Urinary bladder (tissue), 3 donors: ENCODE measurements at regions not wholly inside any gene's neighbourhood (a gene's known extent, or its start where the extent isn't known, plus 50 kb on each side); places are given as distances from the start of the nearest gene placed in this dataset.

Experiments
- DNase-seq: peaks from one replicate; pipeline ENCODE4 v3.0.0-alpha.2; 2015; ENCODE audit errors: extremely low spot score
- H3K27ac ChIP-seq: one replicate; pipeline ENCODE4 v1.5.1; 2013; ENCODE audit warnings: low read depth, mild to moderate bottlenecking, moderate library complexity
- H3K36me3 ChIP-seq: one replicate; pipeline ENCODE4 v1.6.1; 2013; ENCODE audit warnings: mild to moderate bottlenecking, moderate library complexity; ENCODE audit not compliant: insufficient read depth
- H3K4me1 ChIP-seq: one replicate; pipeline ENCODE4 v1.6.1; 2013; ENCODE audit warnings: mild to moderate bottlenecking, moderate library complexity; ENCODE audit not compliant: insufficient read depth
- H3K4me3 ChIP-seq: one replicate; pipeline ENCODE4 v1.5.1; 2013; ENCODE audit warnings: low read depth, low read length
- WGBS: extraction: QIAGEN DNeasy Blood & Tissue Kit; methylation state at CpG from one replicate; pipeline ENCODE4 v1.1.7; 2013; 5-methylcytosine and 5-hydroxymethylcytosine counted together
- donor health status: healthy with polysubstance abuse.
- donor health status: healthy.

DNA sequence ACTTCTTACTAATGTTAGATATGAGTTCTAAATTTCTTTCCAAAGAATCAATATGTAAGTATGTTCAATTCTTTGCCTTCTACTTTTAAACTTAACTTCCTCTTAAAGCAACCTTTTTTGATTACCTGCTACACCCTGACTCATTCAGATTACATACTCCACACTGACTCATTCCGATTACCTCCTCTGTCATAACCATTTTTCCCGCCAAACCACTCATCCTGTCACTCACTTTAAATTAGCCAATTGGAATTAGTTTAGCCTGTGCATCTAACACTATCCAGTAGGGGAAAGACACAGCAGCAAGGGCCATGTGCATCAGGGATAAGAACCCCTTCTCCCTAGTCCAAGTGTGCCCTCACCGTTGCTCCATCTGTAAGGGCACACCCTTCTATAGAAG lies 815.5 kb downstream of the BRINP3 start:
- H3K4me1 ChIP-seq, result no peaks in the 10 kb centered on the region
- no peak overlapping the region for H3K27ac ChIP-seq
- no peak for DNase-seq
- 91% methylated on average over 3 of the region's 3 CpGs for WGBS
- no peak overlapping the region for H3K4me3 ChIP-seq
- H3K36me3 ChIP-seq, result no peaks in the 10 kb centered on the region

DNA sequence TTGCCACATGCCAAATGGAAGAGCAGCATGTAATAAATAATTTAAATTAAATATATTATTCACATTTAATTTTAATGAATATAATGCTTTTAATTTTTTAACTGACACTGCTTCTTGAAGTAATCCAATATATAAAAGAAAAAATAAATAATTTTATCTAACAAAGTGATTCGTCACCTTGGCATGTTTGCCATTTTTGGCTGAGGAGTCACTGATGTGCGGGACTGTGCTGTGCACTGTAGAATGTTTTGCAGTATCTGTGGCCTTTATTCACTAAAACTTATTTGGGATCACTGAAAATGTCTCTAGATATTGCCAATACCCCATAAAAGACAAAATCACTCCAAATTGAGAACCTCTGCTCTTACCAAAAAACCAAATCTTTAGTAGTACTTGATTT lies 807.8 kb downstream of the BRINP3 start:
- no peak for DNase-seq
- Histone ChIP-seq H3K27ac (no peak overlapping the region), H3K36me3 (no peaks in the 10 kb centered on the region), H3K4me1 (no peaks in the 10 kb centered on the region), H3K4me3 (no peak overlapping the region)
- 96% methylated on average over 2 of the region's 2 CpGs for WGBS

DNA sequence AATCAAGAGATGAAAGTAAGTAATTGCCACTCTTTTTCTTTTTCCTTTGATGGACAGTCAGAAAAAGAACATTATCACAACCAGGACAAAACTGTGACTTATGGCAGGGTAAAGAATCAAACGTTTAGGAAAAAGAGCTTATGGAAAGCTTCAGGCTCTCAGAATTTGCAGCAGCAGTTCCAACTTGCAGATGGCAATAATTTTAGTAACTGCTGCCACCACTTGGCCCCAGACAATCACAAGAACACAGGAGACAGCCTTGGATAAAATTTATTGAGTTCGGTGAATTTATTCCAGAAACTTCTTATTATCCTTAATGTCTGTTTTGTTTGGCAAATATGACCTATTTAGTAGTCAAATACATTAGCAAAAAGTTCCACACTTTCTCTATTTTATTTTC lies 804.4 kb downstream of the BRINP3 start:
- WGBS, result 38% methylated on average over 2 of the region's 2 CpGs
- H3K27ac ChIP-seq, result no peak overlapping the region
- H3K4me3 ChIP-seq, result no peak overlapping the region
- no peaks in the 10 kb centered on the region for H3K4me1 ChIP-seq
- no peak for DNase-seq
- no peaks in the 10 kb centered on the region for H3K36me3 ChIP-seq

DNA sequence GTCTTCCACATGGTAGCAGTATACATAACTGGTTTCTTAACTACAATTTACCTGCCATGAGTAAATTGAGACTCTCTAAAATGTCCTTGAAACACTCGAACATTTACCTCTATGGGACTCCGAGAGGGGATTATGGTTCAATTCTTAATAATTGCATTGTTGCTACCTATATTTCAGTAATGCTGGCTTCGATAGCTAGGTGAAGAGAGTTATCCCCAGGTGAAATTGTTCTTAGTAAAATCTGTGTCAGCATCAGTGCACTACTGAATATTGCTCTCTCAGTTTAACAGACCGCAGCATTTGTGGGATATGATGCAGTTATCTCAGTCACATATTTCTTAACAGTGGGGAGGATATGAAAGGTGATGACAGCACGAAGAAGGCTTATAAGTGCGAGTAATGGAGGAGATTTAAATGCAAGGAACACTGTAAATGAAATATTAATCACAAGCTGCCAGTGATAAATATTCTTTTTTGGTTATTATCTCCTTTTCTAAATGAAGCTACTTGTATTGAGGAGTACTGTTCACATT lies 801.9 kb downstream of the BRINP3 start:
- H3K36me3 ChIP-seq, result no peaks in the 10 kb centered on the region
- whole genome bisulfite sequencing, result 71% methylated on average over 6 of the region's 6 CpGs
- DNase-seq, result no peak
- no peak overlapping the region for H3K27ac ChIP-seq
- H3K4me1 ChIP-seq, result no peaks in the 10 kb centered on the region
- no peak overlapping the region for H3K4me3 ChIP-seq

DNA sequence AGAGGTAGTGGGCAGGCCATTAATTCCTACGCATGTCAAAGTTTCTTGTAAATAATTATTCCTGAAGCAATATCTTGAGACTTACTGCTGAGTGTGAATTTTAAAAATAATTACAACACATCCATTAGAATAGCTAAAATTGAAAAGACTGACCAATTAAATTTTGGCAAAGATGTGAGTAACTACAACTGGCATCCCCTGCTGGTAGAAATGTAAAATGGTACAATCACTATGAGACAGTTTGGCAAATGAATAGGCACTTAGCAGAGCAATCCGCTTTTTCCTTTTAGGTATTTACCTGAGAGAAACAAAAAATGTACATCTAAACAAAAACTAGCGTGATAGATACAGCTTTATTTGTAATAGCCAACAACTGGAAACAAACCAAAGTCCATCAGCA lies 798.9 kb downstream of the BRINP3 start:
- H3K27ac ChIP-seq, result no peak overlapping the region
- WGBS, result 97% methylated on average over 3 of the region's 3 CpGs
- DNase-seq, result no peak
- no peak overlapping the region for H3K4me3 ChIP-seq
- H3K4me1 ChIP-seq, result no peaks in the 10 kb centered on the region
- no peaks in the 10 kb centered on the region for H3K36me3 ChIP-seq

DNA sequence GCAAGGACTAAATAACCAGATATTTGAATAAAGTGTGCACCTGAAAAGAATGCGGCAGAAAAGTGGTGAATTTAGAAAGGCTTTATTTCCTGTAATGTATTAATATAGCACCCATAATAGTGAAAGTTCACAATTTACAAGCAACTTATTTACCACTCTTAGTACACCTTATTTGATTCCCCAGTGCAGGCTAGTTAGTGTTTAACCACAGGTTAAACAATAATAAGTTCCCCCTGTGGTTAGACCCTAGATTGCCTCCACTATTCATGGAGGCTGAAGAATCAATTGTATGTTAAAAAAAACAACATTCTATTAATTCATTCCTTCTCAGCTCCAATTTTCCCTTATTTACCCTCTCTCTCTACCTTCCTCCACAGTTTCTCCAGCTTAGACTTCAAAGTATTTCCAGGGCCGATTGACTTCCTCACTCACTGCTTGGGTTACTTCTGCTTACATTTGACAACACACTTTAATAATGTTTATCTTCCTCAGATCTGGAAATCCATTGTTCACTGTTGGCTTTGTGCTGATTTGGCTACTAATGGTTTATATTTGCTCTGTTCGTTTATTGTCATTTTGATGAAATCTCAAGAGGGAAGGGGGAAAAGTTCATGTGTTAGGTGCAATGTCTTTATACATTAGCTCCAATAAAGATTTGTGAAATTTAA lies 796.3 kb downstream of the BRINP3 start:
- Histone ChIP-seq H3K27ac (no peak overlapping the region), H3K4me1 (no peaks in the 10 kb centered on the region), H3K36me3 (no peaks in the 10 kb centered on the region), H3K4me3 (no peak overlapping the region)
- 55% methylated on average over 3 of the region's 3 CpGs for WGBS
- no peak for DNase-seq

DNA sequence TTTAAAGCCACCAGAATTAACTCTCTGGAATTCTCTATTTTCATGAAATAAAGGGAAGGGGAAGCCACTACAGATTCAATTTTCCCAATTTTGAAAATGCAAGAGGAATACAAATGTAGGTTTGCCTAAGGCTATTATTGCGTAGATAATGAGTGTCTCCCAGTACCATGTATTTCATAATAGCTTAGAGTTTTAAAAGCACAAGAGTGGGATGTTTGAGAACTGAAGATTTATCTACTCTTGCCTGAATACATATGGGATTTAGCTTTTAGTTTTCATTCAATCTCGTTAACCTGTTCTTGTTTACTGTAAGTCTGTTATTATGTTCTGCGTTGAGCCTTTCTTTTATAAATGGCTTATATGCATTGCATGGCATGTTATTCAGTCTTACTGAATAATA lies 795.1 kb downstream of the BRINP3 start:
- 82% methylated on average over 3 of the region's 3 CpGs for WGBS
- no peaks in the 10 kb centered on the region for H3K4me1 ChIP-seq
- H3K27ac ChIP-seq, result no peak overlapping the region
- H3K4me3 ChIP-seq, result no peak overlapping the region
- no peaks in the 10 kb centered on the region for H3K36me3 ChIP-seq
- no peak for DNase-seq

DNA sequence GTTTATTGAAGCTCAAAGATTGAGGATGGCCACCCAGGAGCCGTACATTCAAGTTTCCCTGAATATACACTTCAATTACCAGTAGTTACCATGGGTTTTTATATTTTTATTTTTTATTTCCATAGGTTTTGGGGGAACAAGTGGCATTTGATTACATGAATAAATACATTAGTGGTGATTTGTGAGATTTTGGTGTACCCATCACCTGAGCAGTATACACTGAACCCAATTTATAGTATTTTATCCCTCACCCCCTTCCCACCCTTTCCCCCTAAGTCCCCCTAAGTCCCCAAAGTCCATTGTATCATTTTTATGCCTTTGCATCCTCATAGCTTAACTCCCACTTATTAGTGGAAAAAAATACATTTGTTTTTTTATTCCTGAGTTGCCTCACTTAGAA lies 791.4 kb downstream of the BRINP3 start:
- Histone ChIP-seq H3K4me1 (no peaks in the 10 kb centered on the region), H3K36me3 (no peaks in the 10 kb centered on the region), H3K4me3 (no peak overlapping the region), H3K27ac (no peak overlapping the region)
- WGBS, result 84% methylated on average over 1 of the region's 1 CpG
- no peak for DNase-seq

DNA sequence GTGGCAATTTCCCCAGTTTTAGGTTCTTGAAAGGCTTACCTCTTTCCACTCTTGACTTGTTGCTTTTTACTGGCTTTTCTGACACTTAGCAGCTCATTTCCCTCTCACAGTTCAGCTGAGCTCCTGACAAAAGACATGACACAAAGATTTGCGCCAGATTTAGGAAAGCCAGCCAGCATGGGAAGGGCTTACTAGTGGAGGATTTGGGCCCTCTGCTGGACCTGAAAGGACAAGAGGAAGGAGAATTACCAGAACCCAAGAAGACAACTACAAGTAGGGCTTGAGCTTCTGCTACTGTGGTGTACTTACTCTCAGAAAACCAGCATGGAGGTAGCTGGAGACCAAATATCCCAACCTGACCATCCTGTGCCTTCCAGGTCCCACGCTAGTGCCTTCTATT lies 784.5 kb downstream of the BRINP3 start:
- Histone ChIP-seq H3K27ac (no peak overlapping the region), H3K36me3 (no peaks in the 10 kb centered on the region), H3K4me1 (no peaks in the 10 kb centered on the region), H3K4me3 (no peak overlapping the region)
- DNase-seq, result no peak
- WGBS, result 90% methylated on average over 2 of the region's 2 CpGs

DNA sequence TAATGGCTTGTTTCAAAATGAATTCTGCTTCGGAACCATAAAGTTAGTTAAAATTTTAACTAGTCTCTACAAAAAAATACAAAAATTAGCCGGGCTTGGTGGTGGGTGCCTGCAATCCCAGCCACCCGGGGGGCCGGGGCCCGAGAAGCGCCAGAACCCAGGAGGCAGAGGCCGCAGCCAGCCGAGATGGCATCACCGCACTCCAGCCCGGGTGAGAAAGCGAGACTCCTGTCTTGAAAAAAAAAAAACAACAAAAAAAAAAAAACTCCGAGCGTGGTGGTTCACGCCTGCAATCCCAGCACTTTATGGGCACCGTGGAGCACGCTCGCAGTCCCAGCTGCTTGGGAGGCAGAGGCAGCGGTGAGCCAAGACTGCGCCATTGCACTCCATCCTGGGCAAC lies 781.4 kb downstream of the BRINP3 start:
- Histone ChIP-seq H3K4me1 (no peaks in the 10 kb centered on the region), H3K36me3 (no peaks in the 10 kb centered on the region), H3K4me3 (no peak overlapping the region), H3K27ac (no peak overlapping the region)
- WGBS, result 97% methylated on average over 19 of the region's 19 CpGs
- no peak for DNase-seq

DNA sequence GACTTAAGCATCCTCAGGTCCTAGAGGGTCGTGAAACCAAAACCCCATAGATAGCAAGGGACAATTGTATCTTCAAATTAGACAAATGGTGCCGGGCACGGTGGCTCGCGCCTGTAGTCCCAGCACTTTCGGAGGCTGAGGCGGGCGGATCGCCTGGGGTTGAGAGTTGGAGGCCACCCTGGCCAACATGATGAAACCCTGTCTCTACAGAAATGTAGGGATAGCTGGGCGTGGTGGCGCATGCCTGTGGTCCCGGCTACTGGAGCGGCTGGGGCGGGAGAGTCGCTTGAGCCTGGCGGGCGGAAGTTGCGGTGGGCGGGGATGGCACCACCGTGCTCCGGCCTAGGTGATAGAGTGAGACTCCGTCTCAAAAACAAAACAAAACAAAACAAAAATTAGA lies 780.6 kb downstream of the BRINP3 start:
- WGBS, result 98% methylated on average over 22 of the region's 22 CpGs
- Histone ChIP-seq H3K4me1 (no peaks in the 10 kb centered on the region), H3K36me3 (no peaks in the 10 kb centered on the region), H3K27ac (no peak overlapping the region), H3K4me3 (no peak overlapping the region)
- no peak for DNase-seq

DNA sequence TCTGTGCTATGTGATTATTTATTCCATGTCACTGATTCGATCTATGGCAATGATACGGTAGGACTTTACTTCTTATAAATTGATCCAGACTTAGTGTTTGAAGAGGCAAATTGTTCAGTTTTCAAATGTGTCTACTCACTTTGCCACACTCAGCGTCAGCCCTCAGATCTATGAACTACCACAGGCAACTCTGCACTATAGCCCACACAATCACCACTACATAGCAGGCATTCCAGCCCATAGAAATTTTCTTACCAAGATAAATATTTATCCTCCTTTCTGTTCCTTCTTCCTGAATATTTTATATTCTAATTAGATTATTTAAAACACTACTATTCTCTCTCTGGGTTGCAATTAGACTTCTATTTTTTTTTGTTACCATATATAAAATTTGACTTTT lies 776.1 kb downstream of the BRINP3 start:
- WGBS, result 91% methylated on average over 3 of the region's 3 CpGs
- Histone ChIP-seq H3K4me1 (no peaks in the 10 kb centered on the region), H3K36me3 (no peaks in the 10 kb centered on the region), H3K27ac (no peak overlapping the region), H3K4me3 (no peak overlapping the region)
- DNase-seq, result no peak

DNA sequence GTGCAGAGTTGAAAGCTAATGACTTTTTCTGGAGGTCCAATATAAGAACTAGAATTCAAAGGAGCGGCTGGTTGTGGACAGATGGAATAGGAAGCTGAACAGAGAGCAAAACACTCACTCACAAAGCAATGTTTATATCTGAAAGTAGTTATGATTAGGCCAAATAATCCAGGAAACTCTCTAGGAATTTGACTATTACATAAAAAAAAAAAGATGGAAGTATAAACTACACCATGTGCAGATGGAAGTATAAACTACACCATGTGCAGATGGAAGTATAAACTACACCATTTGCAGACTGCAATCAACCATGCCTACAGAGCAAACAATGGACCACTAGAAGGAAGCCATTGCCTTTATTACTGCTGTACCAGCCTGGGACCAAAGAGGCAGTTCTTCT lies 771.1 kb downstream of the BRINP3 start:
- no peak overlapping the region for H3K4me3 ChIP-seq
- WGBS, result 56% methylated on average over 1 of the region's 1 CpG
- DNase-seq, result no peak
- no peak overlapping the region for H3K27ac ChIP-seq
- H3K36me3 ChIP-seq, result no peaks in the 10 kb centered on the region
- H3K4me1 ChIP-seq, result no peaks in the 10 kb centered on the region

DNA sequence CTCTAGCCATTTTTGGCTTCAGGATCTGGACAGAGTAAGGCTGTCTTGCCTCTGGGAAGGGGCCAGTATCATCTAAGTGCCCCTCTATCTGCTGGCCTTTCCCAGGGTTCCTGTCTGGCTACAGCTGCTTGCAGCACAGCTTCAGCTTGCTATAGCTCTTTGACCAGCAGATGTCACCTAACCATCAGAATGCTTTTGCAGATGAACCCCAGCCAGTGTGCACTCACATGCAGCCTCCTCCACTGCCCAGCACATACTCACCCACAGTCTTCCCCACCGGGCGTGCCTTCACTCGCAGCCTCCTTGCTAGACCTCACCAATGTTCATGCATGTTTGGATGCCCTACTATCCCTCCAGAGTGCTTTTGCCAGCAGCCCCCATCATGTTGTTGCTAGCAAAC lies 769.0 kb downstream of the BRINP3 start:
- no peaks in the 10 kb centered on the region for H3K36me3 ChIP-seq
- no peak overlapping the region for H3K4me3 ChIP-seq
- no peaks in the 10 kb centered on the region for H3K4me1 ChIP-seq
- H3K27ac ChIP-seq, result no peak overlapping the region
- 96% methylated on average over 3 of the region's 3 CpGs for WGBS
- DNase-seq, result no peak
